Right forelimb (tissue), 1 donor: ENCODE measurements at regions not wholly inside any gene's neighbourhood (a gene's known extent, or its start where the extent isn't known, plus 50 kb on each side); places are given as distances from the start of the nearest gene placed in this dataset.

Source experiments
- DNase-seq: peaks from one replicate; pipeline ENCODE4 v3.0.0-alpha.2; 2018

DNA sequence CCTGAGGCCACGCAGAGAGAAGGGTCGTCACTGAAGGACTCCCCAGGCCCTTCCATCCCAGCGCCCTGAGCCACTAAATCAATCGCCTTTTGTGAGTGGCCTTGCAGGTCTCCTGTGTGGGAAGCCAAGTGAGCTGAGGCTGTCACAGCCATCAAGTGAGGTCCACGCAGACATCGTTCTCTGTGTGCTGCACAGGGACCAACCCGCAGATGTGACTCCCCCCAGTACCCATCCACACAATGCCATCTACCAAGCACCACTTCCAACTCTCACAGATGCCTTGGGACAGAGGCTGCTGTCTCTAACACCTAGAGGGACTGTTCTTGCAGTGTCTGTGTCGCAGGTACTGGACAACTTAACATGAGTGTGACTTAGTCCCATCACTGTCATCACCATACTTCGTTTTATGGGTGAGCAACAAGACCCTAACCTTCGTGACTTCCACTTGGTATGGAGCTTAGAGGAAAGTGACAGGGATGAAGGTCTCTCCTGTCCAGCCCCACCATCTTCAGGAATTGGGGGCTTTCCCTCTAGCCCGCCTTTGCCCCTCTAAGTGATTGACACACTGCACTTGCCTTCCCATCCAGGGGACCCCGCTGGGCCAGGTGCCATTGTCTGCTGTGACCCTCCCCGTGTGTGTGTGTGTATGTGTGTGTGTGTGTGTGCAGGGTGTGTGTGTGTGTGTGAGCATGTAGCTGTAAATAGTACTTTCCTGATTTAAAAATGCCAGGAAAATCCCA is 51.4 kb upstream of the TMEM72 start:
- DNase-seq: no peak

DNA sequence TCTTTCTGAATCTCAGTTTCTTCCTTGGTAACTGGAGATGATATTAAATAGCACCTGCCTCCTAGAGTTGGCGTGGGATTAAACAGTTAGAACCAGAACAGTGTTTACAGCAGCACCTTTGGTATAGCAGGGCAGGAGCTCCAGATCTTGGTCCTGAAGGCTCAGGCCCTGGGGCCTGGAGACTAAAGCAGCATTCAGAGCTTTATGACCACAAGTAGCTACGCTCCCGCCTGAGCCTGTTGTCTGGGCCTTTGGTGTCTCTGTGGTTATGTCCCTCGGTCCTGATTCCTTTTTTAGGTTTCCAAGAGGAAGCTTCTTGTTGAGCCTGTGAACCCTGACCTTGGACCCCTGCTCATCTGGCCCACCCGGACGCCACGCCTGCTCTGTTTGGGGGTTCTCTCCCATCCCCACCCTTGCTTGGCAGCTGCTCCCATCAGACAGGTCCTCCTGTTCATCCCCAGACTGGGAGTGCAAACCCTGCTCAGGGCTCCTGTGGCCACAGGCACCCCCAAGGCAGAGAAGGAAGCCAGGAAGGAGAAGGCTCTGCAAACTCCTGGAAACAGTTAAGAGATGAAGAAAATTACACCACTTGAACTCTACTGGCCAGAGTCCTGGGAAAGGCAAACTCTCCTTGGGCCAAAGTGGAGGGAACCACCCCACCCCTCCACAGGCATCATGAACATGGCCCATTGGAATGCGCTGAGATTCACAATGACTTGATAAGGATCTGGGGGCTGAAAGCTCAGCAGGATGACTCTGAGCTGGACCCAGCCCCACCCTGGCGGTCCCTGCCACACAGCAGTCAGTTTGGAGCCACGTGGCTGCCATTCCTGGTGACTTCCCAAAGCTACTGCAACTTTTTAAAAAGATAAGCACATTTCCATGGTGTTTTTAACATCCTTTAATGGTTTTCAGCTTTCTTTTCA is 50.1 kb upstream of the TMEM72 start:
- no peak for DNase-seq
